Naive thymus-derived CD4-positive, alpha-beta T cell (primary cell): ENCODE measurements at regions not wholly inside any gene's neighbourhood (a gene's known extent, or its start where the extent isn't known, plus 50 kb on each side); places are given as distances from the start of the nearest gene placed in this dataset.

ENCODE experiments used
- ATAC-seq: fragments of 150-1000 bp; cut with Tn5 transposase; 2 replicates; pipeline ENCODE4 v1.10.0; 2021; ENCODE audit warnings: mild to moderate bottlenecking, moderate library complexity
- CTCF ChIA-PET: fragments of 350-600 bp; sonication (Branson Sonifier 250); formaldehyde crosslinking; loops from one replicate; lab custom pipeline; 2021; ENCODE audit warnings: antibody characterized with exemption; lab: Charles Lee
- POLR2A ChIA-PET: fragments of 350-600 bp; sonication (Branson Sonifier 250); formaldehyde crosslinking; loops from one replicate; lab custom pipeline; 2021; ENCODE audit warnings: antibody characterized with exemption, inconsistent platforms; lab: Charles Lee
- DNase-seq, 9 donors: peaks; one replicate each; pipeline versions ENCODE4 v3.0.0 to v3.0.0-alpha.2; 2020 to 2022; ENCODE audit warnings: mixed read lengths in 1 of 9
- H3K27ac ChIP-seq: one replicate; pipeline ENCODE4 v1.7.0; 2013; ENCODE audit warnings: mild to moderate bottlenecking, low read depth, low read length, moderate library complexity
- H3K27me3 ChIP-seq, 2 donors: one replicate each; pipeline ENCODE4 v1.7.0; 2013; ENCODE audit warnings: low read length in 2 of 2, mild to moderate bottlenecking in 2 of 2, moderate library complexity in 2 of 2; ENCODE audit not compliant: control insufficient read depth in 2 of 2, insufficient read depth in 2 of 2
- H3K36me3 ChIP-seq, 3 experiments: 1 replicate in 2 of 3; 2 replicates in 1 of 3; pipeline ENCODE4 v1.7.0; 2013; ENCODE audit warnings: low read length in 3 of 3, mild to moderate bottlenecking in 3 of 3, moderate library complexity in 1 of 3; ENCODE audit not compliant: insufficient read depth in 3 of 3, control insufficient read depth in 2 of 3
- H3K4me1 ChIP-seq, 2 donors: one replicate each; pipeline ENCODE4 v1.7.0; 2013; ENCODE audit warnings: low read length in 2 of 2, mild to moderate bottlenecking in 2 of 2, moderate library complexity in 1 of 2; ENCODE audit not compliant: control insufficient read depth in 2 of 2, insufficient read depth in 2 of 2
- H3K4me3 ChIP-seq: 2 replicates; pipeline ENCODE4 v1.7.0; 2013; ENCODE audit warnings: mild to moderate bottlenecking, low read length
- H3K9me3 ChIP-seq, 3 experiments: 1 replicate in 2 of 3; 2 replicates in 1 of 3; pipeline ENCODE4 v1.7.0; 2013; ENCODE audit warnings: low read length in 3 of 3; ENCODE audit not compliant: control insufficient read depth in 2 of 3
- H3K27ac Mint-ChIP-seq, 9 donors: one replicate each; pipeline ENCODE4 v1.8.0; 2020 to 2022; ENCODE audit warnings: mixed read lengths in 9 of 9, mild to moderate bottlenecking in 8 of 9, moderate library complexity in 5 of 9, inconsistent platforms in 2 of 9
- H3K27me3 Mint-ChIP-seq, 5 donors: one replicate each; pipeline ENCODE4 v1.8.0; 2021 to 2022; ENCODE audit warnings: mixed read lengths in 5 of 5, mild to moderate bottlenecking in 1 of 5
- H3K36me3 Mint-ChIP-seq, 5 donors: one replicate each; pipeline ENCODE4 v1.8.0; 2020 to 2022; ENCODE audit warnings: mixed read lengths in 5 of 5, mild to moderate bottlenecking in 3 of 5, inconsistent platforms in 1 of 5
- H3K4me1 Mint-ChIP-seq, 7 donors: one replicate each; pipeline ENCODE4 v1.8.0; 2020 to 2022; ENCODE audit warnings: mixed read lengths in 7 of 7, mild to moderate bottlenecking in 3 of 7, inconsistent platforms in 1 of 7
- H3K4me3 Mint-ChIP-seq, 10 donors: one replicate each; pipeline ENCODE4 v1.8.0; 2020 to 2022; ENCODE audit warnings: mild to moderate bottlenecking in 10 of 10, mixed read lengths in 10 of 10, moderate library complexity in 6 of 10, inconsistent platforms in 2 of 10
- H3K9me3 Mint-ChIP-seq, 11 donors: one replicate each; pipeline ENCODE4 v1.8.0; 2020 to 2022; ENCODE audit warnings: mixed read lengths in 11 of 11, mild to moderate bottlenecking in 4 of 11, inconsistent platforms in 1 of 11, moderate library complexity in 1 of 11
- intact Hi-C, 2 donors: fragments of 100-400 bp; cut with micrococcal nuclease; formaldehyde crosslinking; loops; one replicate each; pipeline ENCODE4 v1.15.1; 2023

GRCh38 chr6:66340736-66341135 is 633.7 kb upstream of the EYS start:
- ATAC-seq (no peak), DNase-seq (no peak)
- Mint-ChIP-seq H3K36me3 (no peaks in the 10 kb centered on the region), H3K4me1 (no peaks in the 10 kb centered on the region), H3K27ac (no peak overlapping the region), H3K9me3 (peaks cover 5 to 25% (median 9%) of the 10 kb centered on the region in 11 donors), H3K27me3 (no peaks in the 10 kb centered on the region), H3K4me3 (no peak overlapping the region)
- Histone ChIP-seq H3K36me3 (no peaks in the 10 kb centered on the region), H3K4me3 (no peak overlapping the region), H3K9me3 (no peaks in the 10 kb centered on the region), H3K27ac (no peak overlapping the region), H3K27me3 (no peaks in the 10 kb centered on the region), H3K4me1 (no peaks in the 10 kb centered on the region)
- intact Hi-C loops: no loop called here
- ChIA-PET CTCF (no interaction called here), POLR2A (no interaction called here)

DNA sequence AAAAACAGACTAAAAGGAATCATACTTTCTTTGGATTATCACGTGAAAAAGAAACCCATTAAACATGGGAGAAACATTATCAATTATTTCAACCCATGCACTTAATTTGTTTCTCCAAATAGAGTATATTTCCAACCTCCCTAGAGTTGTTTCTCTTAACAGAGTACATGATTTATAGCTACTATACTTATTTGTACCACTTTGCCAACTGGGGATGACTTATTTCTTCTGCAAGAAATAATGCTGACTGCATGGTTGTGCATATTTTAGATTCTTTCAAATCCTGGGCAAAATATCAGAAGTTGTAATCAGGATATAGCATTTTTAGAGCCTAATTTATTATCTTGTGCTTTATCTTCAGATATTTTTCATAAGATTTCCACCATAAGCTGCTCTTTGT is 629.1 kb upstream of the EYS start:
- no peak for DNase-seq
- H3K9me3 Mint-ChIP-seq: peaks cover 0 to 12% (median 7%) of the 10 kb centered on the region in 11 donors
- H3K4me1 Mint-ChIP-seq: no peaks in the 10 kb centered on the region
- Histone ChIP-seq H3K4me3 (no peak overlapping the region), H3K27me3 (no peaks in the 10 kb centered on the region), H3K9me3 (no peaks in the 10 kb centered on the region), H3K27ac (no peak overlapping the region), H3K36me3 (no peaks in the 10 kb centered on the region), H3K4me1 (no peaks in the 10 kb centered on the region)
- ChIA-PET POLR2A (no interaction called here), CTCF (no interaction called here)
- no peak for ATAC-seq
- intact Hi-C loops: no loop called here
- no peak overlapping the region for H3K27ac Mint-ChIP-seq
- H3K27me3 Mint-ChIP-seq: no peaks in the 10 kb centered on the region
- no peak overlapping the region for H3K4me3 Mint-ChIP-seq
- H3K36me3 Mint-ChIP-seq: no peaks in the 10 kb centered on the region

DNA sequence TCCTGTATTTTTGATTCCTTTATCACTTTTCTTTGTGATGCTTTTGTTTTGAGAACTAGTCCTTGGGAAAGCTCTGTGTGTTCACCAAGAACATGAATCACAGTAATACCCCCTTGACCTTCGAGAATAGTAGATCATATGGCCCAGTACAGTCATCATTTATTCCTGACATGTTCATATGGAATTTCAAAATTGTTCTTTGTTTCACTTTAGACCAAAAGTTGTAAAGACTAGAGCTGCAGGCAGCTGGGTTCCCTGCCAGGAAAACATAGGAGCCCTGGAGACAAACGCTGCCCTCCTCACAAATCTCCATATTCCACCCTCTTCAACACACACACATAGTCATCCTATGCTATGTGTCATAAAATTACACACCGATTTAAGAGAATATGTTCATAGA is 621.2 kb upstream of the EYS start:
- no peak overlapping the region for H3K4me3 Mint-ChIP-seq
- ATAC-seq: no peak
- no peak overlapping the region for H3K27ac ChIP-seq
- no peak overlapping the region for H3K4me3 ChIP-seq
- ChIA-PET CTCF (no interaction called here), POLR2A (interaction anchor here (0.7 kb wide), 1 partner anchor 14 kb away, joined by 4 read pairs; no protein-coding TSS in a partner anchor)
- no peaks in the 10 kb centered on the region for H3K36me3 Mint-ChIP-seq
- intact Hi-C loops: no loop called here
- H3K9me3 Mint-ChIP-seq: peaks cover 0 to 12% (median 5%) of the 10 kb centered on the region in 11 donors
- no peaks in the 10 kb centered on the region for H3K4me1 Mint-ChIP-seq
- no peaks in the 10 kb centered on the region for H3K27me3 ChIP-seq
- no peak for DNase-seq
- no peaks in the 10 kb centered on the region for H3K9me3 ChIP-seq
- H3K36me3 ChIP-seq: no peaks in the 10 kb centered on the region
- no peak overlapping the region for H3K27ac Mint-ChIP-seq
- no peaks in the 10 kb centered on the region for H3K27me3 Mint-ChIP-seq
- no peaks in the 10 kb centered on the region for H3K4me1 ChIP-seq

GRCh38 chr6:66326228-66326627 is 619.2 kb upstream of the EYS start:
- no peaks in the 10 kb centered on the region for H3K27me3 ChIP-seq
- no peak for DNase-seq
- Mint-ChIP-seq H3K4me1 (no peaks in the 10 kb centered on the region), H3K9me3 (peaks cover 0 to 12% (median 5%) of the 10 kb centered on the region in 11 donors), H3K36me3 (no peaks in the 10 kb centered on the region), H3K27me3 (no peaks in the 10 kb centered on the region), H3K4me3 (no peak overlapping the region), H3K27ac (no peak overlapping the region)
- intact Hi-C loops: no loop called here
- H3K4me3 ChIP-seq: no peak overlapping the region
- CTCF ChIA-PET: no interaction called here
- POLR2A ChIA-PET: no interaction called here
- H3K27ac ChIP-seq: no peak overlapping the region
- no peak for ATAC-seq
- H3K36me3 ChIP-seq: no peaks in the 10 kb centered on the region
- no peaks in the 10 kb centered on the region for H3K9me3 ChIP-seq
- no peaks in the 10 kb centered on the region for H3K4me1 ChIP-seq

- no peak overlapping the region for H3K4me3 Mint-ChIP-seq
- no peak overlapping the region for H3K27ac Mint-ChIP-seq
- no peaks in the 10 kb centered on the region for H3K36me3 Mint-ChIP-seq
- no peak for DNase-seq
- H3K4me1 Mint-ChIP-seq: no peaks in the 10 kb centered on the region
- Histone ChIP-seq H3K4me3 (no peak overlapping the region), H3K27ac (no peak overlapping the region), H3K9me3 (no peaks in the 10 kb centered on the region), H3K36me3 (no peaks in the 10 kb centered on the region), H3K4me1 (no peaks in the 10 kb centered on the region), H3K27me3 (no peaks in the 10 kb centered on the region)
- POLR2A ChIA-PET: no interaction called here
- no peaks in the 10 kb centered on the region for H3K27me3 Mint-ChIP-seq
- CTCF ChIA-PET: no interaction called here
- peaks cover 0 to 12% (median 5%) of the 10 kb centered on the region in 11 donors for H3K9me3 Mint-ChIP-seq
- no peak for ATAC-seq
- intact Hi-C loops: no loop called here
These were observed 614.0 kb upstream of the EYS start for GRCh38 chr6:66321017-66321416.

GRCh38 chr6:66307490-66307889 is 600.5 kb upstream of the EYS start:
- no peaks in the 10 kb centered on the region for H3K4me1 ChIP-seq
- no peaks in the 10 kb centered on the region for H3K36me3 ChIP-seq
- Mint-ChIP-seq H3K27me3 (no peaks in the 10 kb centered on the region), H3K4me1 (no peaks in the 10 kb centered on the region), H3K36me3 (no peaks in the 10 kb centered on the region), H3K4me3 (no peak overlapping the region), H3K9me3 (peaks cover 4 to 27% (median 14%) of the 10 kb centered on the region in 11 donors), H3K27ac (no peak overlapping the region)
- no peaks in the 10 kb centered on the region for H3K9me3 ChIP-seq
- CTCF ChIA-PET: no interaction called here
- H3K27ac ChIP-seq: no peak overlapping the region
- intact Hi-C loops: no loop called here
- POLR2A ChIA-PET: no interaction called here
- DNase-seq (no peak), ATAC-seq (no peak)
- H3K27me3 ChIP-seq: no peaks in the 10 kb centered on the region
- H3K4me3 ChIP-seq: no peak overlapping the region

- Mint-ChIP-seq H3K27ac (no peak overlapping the region), H3K4me3 (no peak overlapping the region), H3K9me3 (peaks cover 0 to 16% (median 0%) of the 10 kb centered on the region in 11 donors), H3K27me3 (no peaks in the 10 kb centered on the region), H3K4me1 (no peaks in the 10 kb centered on the region), H3K36me3 (no peaks in the 10 kb centered on the region)
- ATAC-seq: no peak
- Histone ChIP-seq H3K36me3 (no peaks in the 10 kb centered on the region), H3K4me1 (no peaks in the 10 kb centered on the region), H3K4me3 (no peak overlapping the region), H3K27me3 (no peaks in the 10 kb centered on the region), H3K27ac (no peak overlapping the region), H3K9me3 (no peaks in the 10 kb centered on the region)
- ChIA-PET POLR2A (no interaction called here), CTCF (no interaction called here)
- intact Hi-C loops: no loop called here
- DNase-seq: no peak
These were observed 584.9 kb upstream of the EYS start for GRCh38 chr6:66291905-66292304.
